NCI-H1417 (cell line): ENCODE measurements at regions not wholly inside any gene's neighbourhood (a gene's known extent, or its start where the extent isn't known, plus 50 kb on each side); places are given as distances from the start of the nearest gene placed in this dataset.
"Not testable (repeated sequence)": the region's sequence is repeated elsewhere in the genome, so short reads cannot be mapped to it uniquely, and the experiment has no call there.

Experiments
- DNase-seq, 3 experiments: peaks; one replicate each; lab custom pipeline; 2025; lab: John Stamatoyannopoulos, UW

DNA sequence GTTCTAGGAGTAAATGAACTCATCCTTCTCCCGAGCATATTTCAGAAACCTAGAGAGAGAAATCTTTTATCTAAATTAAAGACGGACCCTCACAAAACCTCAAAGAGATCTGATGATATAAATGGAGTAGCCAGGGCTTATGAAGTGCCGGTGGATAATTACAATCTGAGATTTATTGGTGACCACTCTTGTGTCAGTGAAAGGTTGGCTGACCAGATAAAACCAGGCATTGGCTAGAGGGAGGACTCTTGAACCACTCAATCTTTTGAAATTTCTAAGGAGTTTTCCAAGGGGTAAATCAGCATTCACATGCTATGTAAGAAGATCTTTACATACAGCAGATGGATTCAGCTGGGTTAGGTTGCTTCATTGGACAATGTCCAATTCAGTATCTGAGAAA, 227.3 kb upstream of the MMADHC start:
- no peak for DNase-seq

DNA sequence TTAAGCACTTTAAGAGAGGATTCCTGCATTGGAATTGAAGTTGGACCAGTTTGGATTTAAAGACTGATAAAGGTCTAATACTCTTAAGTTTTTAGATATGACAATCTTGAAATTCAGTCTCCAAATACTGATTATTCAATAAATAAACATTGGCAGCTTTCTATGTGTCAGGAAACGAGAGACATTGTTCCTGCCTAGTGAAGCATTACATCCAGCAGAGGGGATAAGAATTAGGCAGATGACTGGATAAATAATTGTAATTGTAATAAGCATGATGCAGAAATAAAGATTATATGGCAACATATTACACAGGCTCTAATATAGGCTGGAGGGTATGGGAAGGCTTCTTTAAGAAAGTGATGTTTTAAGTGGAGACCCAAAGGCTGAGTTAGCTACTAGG, 226.5 kb upstream of the MMADHC start:
- peak in 1 of 3 experiments; percentile 25 for DNase-seq

DNA sequence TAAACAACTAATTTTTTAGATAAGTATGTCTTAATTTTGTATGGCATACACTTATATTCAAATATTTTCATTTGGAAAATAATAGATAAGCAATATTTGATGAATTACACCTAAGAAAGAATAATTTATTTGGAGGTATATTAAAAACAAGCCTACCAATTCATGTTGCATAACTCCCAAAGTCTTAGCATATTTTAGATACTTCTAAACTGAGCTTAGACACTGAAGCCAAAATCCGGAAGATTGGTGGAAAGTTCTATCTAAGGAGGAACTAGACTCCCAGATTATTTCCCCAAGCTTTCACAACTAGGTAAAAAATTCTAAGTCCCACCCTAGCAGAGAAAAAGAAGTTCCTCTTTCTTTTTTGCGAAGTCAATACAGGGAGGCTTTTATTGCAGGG, 221.0 kb upstream of the MMADHC start:
- DNase-seq, result no peak

DNA sequence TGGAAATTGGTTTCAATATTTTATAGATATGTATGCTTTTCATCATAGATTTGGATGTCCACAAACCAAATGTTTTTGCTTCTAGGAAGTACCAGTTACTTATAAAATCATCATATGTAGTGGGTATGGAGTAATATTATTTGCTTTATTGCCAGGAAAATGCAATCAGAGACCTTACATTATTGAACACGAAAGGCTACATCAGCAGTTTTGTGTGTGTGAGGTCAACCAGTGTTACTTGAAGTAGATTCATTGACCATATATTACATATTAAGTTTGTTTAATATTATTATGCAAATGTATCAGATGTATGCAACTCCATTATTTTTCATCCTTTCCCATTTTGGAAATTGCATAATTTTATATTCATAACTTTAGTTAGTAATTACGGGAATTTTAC, 219.1 kb upstream of the MMADHC start:
- DNase-seq, result no peak

DNA sequence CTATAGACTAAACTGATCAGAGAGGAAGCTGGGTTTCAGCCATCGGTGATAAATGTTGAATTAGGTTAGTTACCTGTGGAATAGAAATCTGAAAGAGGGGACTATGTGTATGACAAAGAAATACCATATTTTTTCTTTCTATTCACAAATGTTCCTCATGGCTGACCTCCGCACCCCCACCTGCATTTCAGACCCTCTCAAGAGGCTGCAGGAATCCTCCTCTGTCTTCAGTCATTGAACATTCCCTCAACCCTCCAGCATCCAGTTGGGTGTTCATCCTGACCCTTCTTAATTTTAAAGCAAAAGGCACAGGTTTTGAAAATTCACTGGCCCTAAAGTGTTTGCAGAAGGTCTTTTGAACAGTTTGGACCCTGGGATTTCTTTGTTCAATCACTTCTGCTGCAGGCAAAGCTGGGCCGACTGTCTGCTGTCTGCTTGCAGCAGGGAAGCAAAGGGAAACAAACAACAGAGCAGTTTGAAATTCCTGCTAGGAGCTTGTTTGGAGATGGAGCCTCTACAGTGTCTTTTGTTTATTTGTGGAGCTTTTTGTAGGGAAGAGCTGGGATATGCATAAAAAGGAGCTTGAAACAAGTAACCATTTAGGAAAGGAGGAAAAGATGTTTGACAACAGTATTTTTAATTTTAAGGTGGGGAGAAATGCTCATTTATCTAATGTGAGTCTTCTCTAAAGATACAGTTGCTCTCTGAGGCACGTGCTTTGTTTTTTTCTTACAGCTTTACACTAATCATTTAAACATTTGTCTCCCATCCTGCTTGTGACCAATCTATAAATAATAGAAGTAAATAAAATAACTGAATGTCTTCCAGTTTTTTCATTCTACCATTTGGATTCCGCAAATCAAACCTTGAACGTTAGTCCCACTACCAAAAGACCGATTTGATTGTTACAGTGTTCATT, 213.3 kb upstream of the MMADHC start:
- peak in 1 of 3 experiments; percentile 23 for DNase-seq

DNA sequence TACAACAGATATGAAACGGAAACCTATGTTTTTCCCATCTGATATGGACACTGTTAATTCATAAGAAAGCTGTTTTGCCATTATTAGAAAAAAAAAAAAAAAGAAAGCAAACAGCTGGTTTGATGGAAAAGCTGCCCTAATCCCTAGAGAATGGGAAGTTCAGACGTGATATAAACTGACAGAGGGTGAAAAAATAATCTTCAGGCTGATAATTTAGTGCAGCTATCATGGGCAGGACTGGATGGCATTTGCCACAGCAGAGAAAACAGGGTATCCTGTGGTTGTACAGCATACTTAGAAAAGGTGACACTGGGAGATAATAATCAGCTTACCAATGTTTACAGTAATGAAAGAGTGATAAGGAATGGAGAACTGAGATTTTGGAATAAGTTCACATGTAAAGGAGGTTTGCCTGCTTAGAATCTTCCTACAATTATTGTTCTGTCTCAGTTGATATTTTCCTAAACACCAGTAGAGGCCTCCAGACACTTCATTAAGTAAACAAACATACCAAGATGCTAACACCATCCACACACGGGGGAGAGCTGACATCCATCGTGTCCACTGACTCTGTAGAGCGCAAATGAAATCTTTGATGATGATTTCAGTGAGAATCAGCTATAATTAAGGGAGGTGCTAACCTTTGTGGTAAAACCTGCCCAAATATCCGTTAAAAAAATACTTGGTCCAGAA, 211.6 kb upstream of the MMADHC start:
- DNase-seq, result peak in 1 of 3 experiments; percentile 60

DNA sequence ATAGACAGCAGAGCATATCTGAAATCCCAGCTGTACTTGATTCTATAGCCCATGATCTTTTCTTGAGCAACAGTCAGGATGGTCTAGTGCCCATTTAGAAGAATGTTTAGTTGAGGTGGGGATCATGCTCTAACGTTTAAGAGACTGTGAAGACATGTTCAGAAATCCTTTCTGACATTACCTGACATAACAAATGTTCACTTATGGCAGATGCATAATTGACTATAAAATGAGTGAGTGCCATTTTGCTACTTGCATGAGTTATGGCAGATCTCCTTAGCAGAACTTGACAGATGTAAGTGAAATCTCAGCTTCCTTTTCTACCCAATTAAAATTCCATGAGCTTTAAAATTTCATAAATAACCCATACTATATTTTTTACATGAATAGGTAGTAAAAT, 209.5 kb upstream of the MMADHC start:
- DNase-seq, result no peak

DNA sequence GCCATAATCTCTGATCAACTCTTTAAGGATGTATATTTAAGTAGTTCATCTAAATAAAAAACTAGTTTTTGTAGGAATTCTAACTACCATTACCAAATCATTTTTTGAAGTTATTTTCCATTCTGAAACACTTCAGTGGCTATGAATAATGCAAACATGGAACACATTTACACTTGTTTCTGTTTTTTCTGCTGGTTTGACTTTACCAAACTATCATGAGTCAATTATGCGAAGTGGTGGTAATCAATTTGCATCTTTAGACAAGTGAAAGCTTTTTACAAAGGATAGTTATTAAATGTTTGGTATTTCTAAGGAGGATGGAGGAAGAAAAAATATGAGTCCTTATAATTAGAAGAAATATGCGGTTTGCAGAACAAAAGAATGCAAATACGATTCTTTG, 202.0 kb upstream of the MMADHC start:
- no peak for DNase-seq

DNA sequence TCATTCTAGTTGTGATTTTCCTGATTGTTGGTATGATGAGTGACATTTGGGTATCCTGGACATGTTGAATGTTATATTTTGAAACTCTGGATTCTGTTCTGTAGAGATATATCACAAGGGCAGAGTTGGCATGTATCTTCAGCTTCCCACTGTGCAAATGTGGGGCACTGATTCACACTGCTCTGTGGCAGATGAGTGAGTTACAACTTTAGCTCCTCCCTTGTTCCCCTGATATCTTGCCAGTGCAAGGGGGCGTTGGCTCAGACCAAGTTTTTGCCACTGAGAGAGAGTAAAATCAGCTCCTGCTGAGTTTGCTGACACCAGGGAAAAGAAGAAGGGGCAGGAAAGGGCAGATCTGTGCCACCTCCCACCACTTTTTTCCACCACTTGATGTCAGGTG, 199.6 kb upstream of the MMADHC start:
- no peak for DNase-seq

DNA sequence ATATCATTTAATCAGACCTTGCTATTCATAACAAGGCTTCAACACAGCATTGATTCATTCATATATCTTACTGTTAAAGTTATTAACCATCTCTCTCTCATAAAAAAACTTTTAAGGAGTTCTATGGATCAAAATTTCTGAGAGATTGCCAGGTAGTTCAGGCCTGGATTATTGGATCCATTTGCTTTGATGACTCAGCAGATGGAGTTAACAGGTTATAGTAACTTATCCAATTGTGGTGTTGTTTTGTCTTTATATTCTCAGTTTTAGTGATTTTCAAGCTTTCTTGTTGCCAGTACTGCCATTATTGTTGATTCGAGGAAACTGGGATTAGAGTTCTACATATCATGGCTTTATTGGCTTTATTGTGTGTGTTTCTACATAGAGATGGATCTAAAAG, 195.7 kb upstream of the MMADHC start:
- no peak for DNase-seq

DNA sequence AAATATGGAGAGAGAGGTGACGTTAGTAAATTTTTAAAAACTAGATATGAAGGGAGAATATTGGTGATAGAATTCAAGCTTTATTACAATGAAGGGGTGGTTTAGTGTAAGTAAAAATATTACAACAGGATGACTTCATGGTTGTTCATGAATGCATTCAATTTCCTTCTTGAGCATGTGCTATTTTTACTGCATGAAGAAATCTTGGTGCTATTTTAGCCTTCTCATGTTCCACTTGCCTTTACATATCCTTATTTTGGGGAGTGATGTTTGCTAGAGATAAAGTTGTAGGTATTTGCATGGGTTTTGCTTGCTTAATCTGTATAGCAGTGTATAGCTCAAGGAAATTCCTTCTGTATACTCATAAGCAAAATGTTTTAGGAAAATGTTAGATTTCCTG, 195.0 kb upstream of the MMADHC start:
- no peak for DNase-seq

DNA sequence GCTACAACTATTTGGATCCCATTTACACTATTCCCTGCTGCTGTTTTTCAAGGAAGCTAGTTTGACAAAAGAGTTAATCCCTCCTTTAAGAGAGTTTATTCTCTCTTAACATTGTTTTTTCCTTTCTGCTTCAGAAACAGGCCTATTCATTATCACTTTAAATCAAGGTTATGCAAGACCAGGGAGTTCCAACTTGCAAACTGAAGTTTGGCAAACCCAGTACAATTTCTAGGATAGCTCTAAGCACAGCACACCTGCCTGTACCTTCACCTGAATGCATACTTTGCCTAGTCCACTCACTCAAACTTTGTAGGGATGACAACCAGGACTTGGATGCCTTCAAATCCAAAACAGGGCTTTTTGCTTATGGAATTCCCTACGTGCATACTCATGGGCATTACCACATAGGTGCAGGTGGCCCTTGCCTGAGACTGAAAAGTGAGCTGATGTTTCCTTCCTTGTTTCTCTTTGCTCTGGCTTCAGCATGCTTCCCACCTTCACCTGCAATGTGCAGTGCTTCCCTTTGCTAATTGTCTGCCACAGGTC, 193.8 kb upstream of the MMADHC start:
- DNase-seq, result no peak

DNA sequence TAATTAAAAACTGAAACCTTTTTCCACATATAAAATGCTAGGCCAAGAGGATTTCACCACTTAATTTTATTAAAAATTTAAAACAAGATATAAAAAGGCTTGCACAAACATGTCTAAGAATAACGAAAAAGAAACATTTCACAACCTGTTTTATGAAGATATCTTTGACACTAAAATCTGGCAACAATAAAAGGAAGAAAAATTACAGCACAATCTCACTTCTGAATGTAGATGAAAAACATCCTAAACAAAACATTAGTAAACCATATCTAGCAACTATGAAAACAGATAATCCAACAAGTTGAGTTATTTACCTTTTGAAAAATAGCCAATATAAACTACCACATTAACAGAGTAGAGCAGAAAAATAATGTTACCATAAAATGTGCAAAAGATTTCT, 185.4 kb upstream of the MMADHC start:
- DNase-seq, result no peak

DNA sequence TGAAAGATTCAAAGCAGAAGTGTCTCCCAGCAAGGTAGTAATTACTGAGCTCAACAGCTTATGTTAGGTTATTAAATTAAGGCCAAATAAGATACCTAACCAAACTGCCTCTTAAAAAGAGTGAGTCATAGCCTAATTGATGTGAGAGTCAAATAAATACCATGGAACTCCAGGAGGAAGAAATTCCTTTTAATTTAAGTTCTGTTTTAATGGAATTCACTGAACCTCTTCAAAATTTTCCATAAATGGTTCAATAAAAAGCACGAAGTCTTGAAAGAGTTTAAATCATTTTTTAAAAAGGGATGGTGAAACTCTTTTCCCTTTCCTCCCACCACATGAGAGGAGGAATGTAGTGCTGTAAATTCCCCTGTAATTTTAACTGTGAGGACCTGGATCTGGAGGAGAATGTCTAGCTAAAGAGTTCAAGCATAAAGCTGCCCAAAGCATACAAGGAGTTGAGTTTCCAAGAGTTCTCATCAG, 180.8 kb upstream of the MMADHC start:
- peak in 2 of 3 experiments; percentile 25 to 87 for DNase-seq

DNA sequence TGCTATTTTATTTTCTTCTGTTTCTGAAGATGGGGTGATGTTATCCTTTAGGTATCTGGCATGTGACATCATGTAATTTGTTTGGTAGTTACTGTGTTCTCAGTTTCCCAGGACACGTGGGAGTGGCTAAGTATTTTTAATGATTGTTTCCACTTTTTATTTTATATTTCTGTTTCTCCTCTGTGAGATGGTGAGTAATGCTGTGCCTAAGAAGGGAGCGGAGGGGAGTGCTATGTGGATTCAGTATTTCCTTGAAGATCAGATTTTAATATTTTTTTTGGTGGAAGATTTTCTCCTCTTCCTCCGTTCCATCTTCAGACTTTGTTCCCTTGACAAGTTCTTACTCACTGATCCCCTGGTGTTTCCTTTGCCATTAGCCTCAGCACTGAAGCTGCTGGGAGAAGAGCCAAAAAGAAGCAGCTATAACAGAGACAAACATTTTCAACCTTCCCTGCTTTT, 180.0 kb upstream of the MMADHC start:
- peak in 2 of 3 experiments; percentile 30 to 71 for DNase-seq

DNA sequence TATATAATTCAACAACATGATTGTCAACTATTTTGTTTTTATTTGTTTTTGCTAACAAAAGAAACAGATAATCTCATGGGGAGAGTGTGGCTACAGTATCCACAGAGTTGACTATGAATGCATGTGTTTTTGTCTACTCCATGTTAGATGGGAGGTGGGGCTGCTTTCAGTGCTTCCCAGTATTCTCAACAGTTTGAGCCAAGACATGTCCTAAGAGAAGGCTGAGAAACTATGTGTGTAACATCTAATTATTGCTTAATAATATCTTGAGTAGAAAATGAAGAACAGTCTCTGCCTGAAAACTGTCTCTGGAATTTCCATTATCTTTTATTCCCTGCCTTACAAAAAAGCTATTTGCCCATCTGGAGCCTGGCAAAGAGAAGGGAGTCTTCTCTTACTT, 178.8 kb upstream of the MMADHC start:
- DNase-seq, result no peak

DNA sequence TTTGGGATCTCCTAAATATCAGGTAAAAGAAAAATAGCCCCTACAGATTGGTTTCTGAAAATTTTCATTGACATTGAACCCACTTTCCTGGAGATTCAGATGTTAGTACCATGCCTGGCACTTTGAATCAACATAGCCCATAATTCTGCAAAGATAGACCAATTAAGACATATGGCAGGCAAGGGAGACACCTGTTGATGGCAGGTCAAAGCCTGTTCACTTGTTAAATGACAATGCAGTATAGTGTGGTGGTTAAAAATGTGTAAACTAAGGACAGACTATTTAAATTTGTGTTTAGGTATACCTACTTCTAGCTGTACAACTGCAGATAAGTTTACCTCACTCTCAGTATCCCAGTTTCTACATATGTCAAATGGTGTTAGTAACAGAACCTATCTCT, 178.1 kb upstream of the MMADHC start:
- peak in 1 of 3 experiments; percentile 61 for DNase-seq

DNA sequence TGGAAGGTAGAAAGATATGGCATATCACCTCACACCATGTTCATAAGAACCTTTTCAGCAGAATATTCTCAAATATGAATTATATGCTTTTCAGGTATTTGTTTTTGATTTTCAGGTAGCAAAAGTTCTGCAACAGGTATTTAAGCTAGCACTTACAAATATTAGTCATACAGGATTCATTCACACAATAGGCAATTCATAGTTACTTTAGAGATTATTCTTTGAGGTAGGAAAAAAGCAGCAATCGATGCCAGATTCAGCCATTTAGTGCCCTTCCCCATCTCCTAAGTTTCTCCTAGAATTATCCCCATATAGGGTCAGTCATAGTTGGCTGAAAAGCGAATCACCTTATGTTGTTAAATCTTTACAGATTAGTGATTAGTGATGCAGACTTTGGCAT, 177.4 kb upstream of the MMADHC start:
- DNase-seq, result no peak

DNA sequence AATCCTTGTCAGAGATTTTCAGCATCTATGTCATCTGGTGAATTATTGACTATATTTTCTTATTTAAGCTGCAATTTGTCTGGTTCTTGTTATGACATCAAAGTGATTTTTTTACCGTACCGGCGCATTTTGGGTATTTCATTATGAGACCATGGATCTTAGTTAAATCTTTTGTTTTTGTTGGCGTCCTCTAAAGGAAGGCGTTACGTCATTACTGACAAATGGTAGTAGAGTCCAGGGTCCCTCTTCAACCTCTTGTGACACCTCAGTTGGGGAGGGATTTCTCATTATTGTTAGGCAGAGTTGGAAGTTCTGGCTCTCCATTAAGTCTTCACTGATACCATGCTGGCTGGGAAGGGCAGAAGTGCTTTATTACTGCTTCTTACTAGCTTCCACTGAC, 175.8 kb upstream of the MMADHC start:
- DNase-seq, result no peak

DNA sequence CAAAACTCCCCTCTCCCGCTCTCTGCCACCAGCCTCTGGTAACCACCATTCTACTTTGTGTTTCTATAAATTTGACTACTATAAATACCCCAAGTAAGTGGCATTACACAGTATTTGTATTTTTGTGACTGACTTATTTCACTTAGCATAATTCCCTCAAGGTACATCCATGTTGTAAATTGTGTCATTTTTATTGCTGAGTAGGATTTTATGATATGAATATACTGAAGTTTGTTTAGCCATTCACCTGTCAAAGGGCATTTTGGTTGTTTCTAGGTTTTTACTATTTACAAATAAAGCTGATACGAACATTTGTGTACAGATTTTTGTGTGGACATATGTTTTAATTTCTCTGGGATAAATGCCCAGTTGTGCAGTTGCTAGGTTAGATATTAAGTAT, 174.0 kb upstream of the MMADHC start:
- no peak for DNase-seq

DNA sequence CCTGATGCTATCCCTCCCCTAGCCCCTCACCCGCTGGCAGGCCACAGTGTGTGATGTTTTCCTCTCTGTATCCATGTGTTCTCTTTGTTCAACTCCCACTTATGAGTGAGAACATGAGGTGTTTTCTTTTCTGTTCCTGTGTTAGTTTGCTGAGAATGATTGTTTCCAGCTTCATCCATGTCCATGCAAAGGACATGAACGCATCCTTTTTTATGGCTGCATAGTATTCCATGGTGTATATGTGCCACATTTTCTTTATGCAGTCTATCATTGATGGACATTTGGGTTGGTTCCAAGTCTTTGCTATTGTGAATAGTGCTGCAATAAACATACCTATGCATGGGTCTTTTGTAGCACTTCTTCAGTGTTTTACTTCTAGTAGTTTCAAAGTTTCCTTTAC, 171.8 kb upstream of the MMADHC start:
- not testable (repeated sequence) for DNase-seq

DNA sequence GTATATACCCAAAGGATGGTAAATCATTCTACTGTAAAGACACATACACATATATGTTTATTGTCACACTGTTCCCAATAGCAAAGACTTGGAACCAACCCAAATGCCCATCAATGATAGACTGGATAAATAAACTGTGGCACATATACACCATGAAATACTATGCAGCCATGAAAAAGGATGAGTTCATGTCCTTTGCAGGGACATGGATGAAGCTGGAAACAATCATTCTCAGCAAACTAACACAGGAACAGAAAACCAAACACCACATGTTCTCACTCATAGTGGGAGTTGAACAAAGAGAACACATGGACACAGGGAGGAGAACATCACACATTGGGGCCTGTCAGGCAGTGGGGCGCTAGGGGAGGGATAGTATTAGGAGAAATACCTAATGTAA, 167.1 kb upstream of the MMADHC start:
- DNase-seq, result not testable (repeated sequence)

DNA sequence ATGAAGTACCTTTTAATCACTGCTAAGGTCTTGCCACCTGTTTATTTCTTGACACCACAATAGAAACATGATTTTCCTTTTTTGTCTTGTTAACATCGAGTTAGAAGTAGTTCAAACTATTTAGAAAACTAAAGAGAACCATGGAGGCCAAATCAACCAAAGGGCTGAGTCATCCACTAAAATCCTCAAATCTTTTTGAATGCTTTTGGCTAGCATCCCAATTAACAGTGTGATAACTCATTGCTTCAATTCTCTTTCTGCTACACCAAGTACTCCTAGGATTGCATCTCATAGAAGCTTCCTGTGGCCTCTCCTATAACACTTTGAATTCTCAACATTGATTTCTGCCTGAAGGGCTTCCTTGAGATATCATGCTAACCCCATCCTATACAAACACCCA, 159.9 kb upstream of the MMADHC start:
- DNase-seq, result no peak
